GM21447 (cell line): ENCODE measurements at regions not wholly inside any gene's neighbourhood (a gene's known extent, or its start where the extent isn't known, plus 50 kb on each side); places are given as distances from the start of the nearest gene placed in this dataset.

ENCODE experiments used
- ATAC-seq: cut with Tn5 transposase; IDR thresholded peaks from one replicate; pipeline ENCODE4 v1.9.1; 2021; ENCODE audit not compliant: unreplicated experiment

GRCh38 chr18:67241299-67241698 lies 275.2 kb downstream of the DSEL start:
- ATAC-seq: no peak

- ATAC-seq: no peak
These were observed 276.7 kb downstream of the DSEL start for GRCh38 chr18:67239826-67240225.

- no peak for ATAC-seq
These were observed 283.5 kb downstream of the DSEL start for GRCh38 chr18:67232991-67233390.

- no peak for ATAC-seq
These were observed 284.1 kb downstream of the DSEL start for GRCh38 chr18:67232406-67232805.

- ATAC-seq: no peak
These were observed 293.6 kb downstream of the DSEL start for GRCh38 chr18:67222887-67223286.

- ATAC-seq: no peak
These were observed 296.7 kb downstream of the DSEL start for GRCh38 chr18:67219821-67220220.

GRCh38 chr18:67218556-67218955 lies 298.0 kb downstream of the DSEL start:
- ATAC-seq: no peak

- ATAC-seq: peak; percentile 91
These were observed 298.9 kb downstream of the DSEL start for GRCh38 chr18:67217551-67218166.

GRCh38 chr18:67216846-67217245 lies 299.7 kb downstream of the DSEL start:
- no peak for ATAC-seq

- no peak for ATAC-seq
These were observed 300.8 kb downstream of the DSEL start for GRCh38 chr18:67215686-67216085.

GRCh38 chr18:67211646-67212045 lies 304.9 kb downstream of the DSEL start:
- ATAC-seq: no peak

GRCh38 chr18:67200665-67201064 lies 315.9 kb downstream of the DSEL start:
- ATAC-seq: peak; percentile 2

- peak; percentile 92 for ATAC-seq
These were observed 316.4 kb downstream of the DSEL start for GRCh38 chr18:67199993-67200617.

- ATAC-seq: no peak
These were observed 321.6 kb downstream of the DSEL start for GRCh38 chr18:67194886-67195285.

GRCh38 chr18:67192535-67192934 lies 324.0 kb downstream of the DSEL start:
- no peak for ATAC-seq

- no peak for ATAC-seq
These were observed 333.1 kb downstream of the DSEL start for GRCh38 chr18:67183398-67183797.

GRCh38 chr18:67179726-67180125 lies 336.8 kb downstream of the DSEL start:
- ATAC-seq: no peak

GRCh38 chr18:67159662-67160061 lies 356.9 kb downstream of the DSEL start:
- no peak for ATAC-seq

- no peak for ATAC-seq
These were observed 361.5 kb downstream of the DSEL start for GRCh38 chr18:67154979-67155378.

- no peak for ATAC-seq
These were observed 365.2 kb downstream of the DSEL start for GRCh38 chr18:67151366-67151765.

- ATAC-seq: no peak
These were observed 370.8 kb downstream of the DSEL start for GRCh38 chr18:67145586-67146292.

- ATAC-seq: no peak
These were observed 372.2 kb downstream of the DSEL start for GRCh38 chr18:67144329-67144728.
